HCT116 (cell line): ENCODE measurements at regions not wholly inside any gene's neighbourhood (a gene's known extent, or its start where the extent isn't known, plus 50 kb on each side); places are given as distances from the start of the nearest gene placed in this dataset.

Source experiments
- ATAC-seq: fragments of 200-7000 bp; cut with Tn5 transposase; 2 replicates; pipeline ENCODE4 v1.9.1; 2020; ENCODE audit warnings: mild to moderate bottlenecking, moderate library complexity
- BruUV-seq: library from RNA; stranded (reverse); fragments of 400-500 nt; replicated peaks from 2 replicates; lab custom pipeline; 2021; lab: Mats Ljungman, UMichigan
- CTCF ChIA-PET: fragments of 300-600 bp; sonication (Branson Sonifier 250); formaldehyde crosslinking; loops from one replicate; lab custom pipeline; 2021; ENCODE audit warnings: antibody characterized with exemption; lab: Charles Lee
- POLR2A ChIA-PET: fragments of 300-600, 350-600 bp; sonication (Branson Sonifier 250); formaldehyde crosslinking; loops from one replicate; lab custom pipeline; 2021; ENCODE audit warnings: antibody characterized with exemption; lab: Charles Lee
- RAD21 ChIA-PET, 2 experiments: fragments of 300-600 bp; sonication (Branson Sonifier 250); formaldehyde crosslinking; loops; one replicate each; lab custom pipeline; 2023; ENCODE audit warnings: low total read pairs in 2 of 2; ENCODE audit not compliant: uncharacterized antibody in 2 of 2, unreplicated experiment in 2 of 2, low non-redundant PET in 1 of 2; lab: Charles Lee
- DNase-seq: peaks from one replicate; pipeline ENCODE4 v3.0.0-alpha.2; 2010; ENCODE audit warnings: low read depth, low spot score
- H2AFZ ChIP-seq: fragments of 200-600 bp; shearing (Covaris generic), sonication (generic); 2 replicates; pipeline ENCODE4 v1.6.1; 2017; ENCODE audit warnings: low read depth, mixed run types, mixed read lengths, antibody characterized with exemption, low read length; ENCODE audit not compliant: poor library complexity, severe bottlenecking
- H3K27ac ChIP-seq: 2 replicates; pipeline ENCODE4 v1.5.1; 2012; ENCODE audit warnings: low read depth, low read length
- H3K27me3 ChIP-seq: fragments of 200-600 bp; sonication (generic); 2 replicates; pipeline ENCODE4 v1.6.1; 2016; ENCODE audit warnings: mixed run types, low read length, mixed read lengths; ENCODE audit not compliant: insufficient read depth
- H3K36me3 ChIP-seq, 2 experiments: fragments of 200-500 bp in 1 of 2; fragments of 200-600 bp in 1 of 2; sonication (Bioruptor generic) in 1 of 2; sonication (generic) in 1 of 2; 2 replicates each; pipeline versions ENCODE4 v1.5.1 to v1.6.1; 2014 to 2016; ENCODE audit warnings: low read length in 2 of 2, inconsistent platforms in 1 of 2, mixed read lengths in 1 of 2, mixed run types in 1 of 2; ENCODE audit not compliant: insufficient read depth in 2 of 2, control insufficient read depth in 1 of 2
- H3K4me1 ChIP-seq, 2 experiments: fragments of 200-600 bp in 1 of 2; sonication (generic) in 1 of 2; 2 replicates each; pipeline versions ENCODE4 v1.5.1 to v1.6.1; 2012 to 2017; ENCODE audit warnings: low read length in 2 of 2, inconsistent platforms in 1 of 2, mild to moderate bottlenecking in 1 of 2, mixed read lengths in 1 of 2, mixed run types in 1 of 2, moderate library complexity in 1 of 2; ENCODE audit not compliant: insufficient read depth in 2 of 2, control insufficient read depth in 1 of 2
- H3K4me2 ChIP-seq: fragments of 200-600 bp; sonication (generic); 2 replicates; pipeline ENCODE4 v1.6.1; 2017; ENCODE audit warnings: mixed run types, low read length, mixed read lengths
- H3K4me3 ChIP-seq, 2 experiments: fragments of 200-600 bp in 1 of 2; sonication (generic) in 1 of 2; replicated peaks in 1 of 2; 2 replicates each; pipeline ENCODE4 v1.5.1; 2011 to 2016; ENCODE audit warnings: low read length in 2 of 2, control low read depth in 1 of 2, low read depth in 1 of 2, mild to moderate bottlenecking in 1 of 2, mixed read lengths in 1 of 2, mixed run types in 1 of 2
- H3K79me2 ChIP-seq: fragments of 200-600 bp; sonication (generic); 2 replicates; pipeline ENCODE4 v1.6.1; 2017; ENCODE audit warnings: mild to moderate bottlenecking, mixed run types, low read length, moderate library complexity, mixed read lengths; ENCODE audit not compliant: insufficient read depth
- H3K9ac ChIP-seq: fragments of 200-600 bp; sonication (generic); 2 replicates; pipeline ENCODE4 v1.6.1; 2016; ENCODE audit warnings: low read length, mixed read lengths
- H3K9me2 ChIP-seq: fragments of 200-600 bp; sonication (generic), shearing (Covaris generic); 2 replicates; pipeline ENCODE4 v1.6.1; 2017; ENCODE audit warnings: mixed run types, mild to moderate bottlenecking, moderate library complexity; ENCODE audit not compliant: insufficient read depth
- H3K9me3 ChIP-seq, 2 experiments: fragments of 200-500 bp in 1 of 2; fragments of 200-600 bp in 1 of 2; sonication (Bioruptor generic) in 1 of 2; sonication (generic) in 1 of 2; 2 replicates each; pipeline ENCODE4 v1.6.1; 2014 to 2017; ENCODE audit warnings: low read length in 2 of 2, mixed read lengths in 2 of 2, inconsistent platforms in 1 of 2, low read depth in 1 of 2, mild to moderate bottlenecking in 1 of 2, mixed run types in 1 of 2, moderate library complexity in 1 of 2; ENCODE audit not compliant: control insufficient read depth in 1 of 2, insufficient read depth in 1 of 2
- H4K20me1 ChIP-seq: fragments of 200-600 bp; sonication (generic), shearing (Covaris generic); 2 replicates; pipeline ENCODE4 v1.6.1; 2017; ENCODE audit warnings: mixed run types, mild to moderate bottlenecking, moderate library complexity; ENCODE audit not compliant: insufficient read depth
- CBX3 ChIP-seq: IDR thresholded peaks from 2 replicates; pipeline ENCODE4 v1.6.1; 2012; ENCODE audit warnings: low read depth
- EZH2 ChIP-seq: fragments of 200-600 bp; sonication (generic); IDR thresholded peaks from 2 replicates; pipeline ENCODE4 v1.6.1; 2017; ENCODE audit warnings: antibody characterized with exemption, mixed run types
- FOSL1 ChIP-seq: IDR thresholded peaks from 2 replicates; pipeline ENCODE4 v1.6.1; 2012; ENCODE audit warnings: low read depth
- JUND ChIP-seq: IDR thresholded peaks from 2 replicates; pipeline ENCODE4 v1.6.1; 2012
- POLR2AphosphoS5 ChIP-seq: IDR thresholded peaks from 2 replicates; pipeline ENCODE4 v1.6.1; 2011; ENCODE audit warnings: mild to moderate bottlenecking, low read depth, low read length, moderate library complexity
- RAD21 ChIP-seq: IDR thresholded peaks from 2 replicates; pipeline ENCODE4 v1.6.1; 2012; ENCODE audit warnings: low read depth, mild to moderate bottlenecking
- REST ChIP-seq: IDR thresholded peaks from 2 replicates; pipeline ENCODE4 v1.6.1; 2012; ENCODE audit warnings: low read depth
- SP1 ChIP-seq: IDR thresholded peaks from 2 replicates; pipeline ENCODE4 v1.6.1; 2012; ENCODE audit warnings: low read depth
- SRF ChIP-seq: IDR thresholded peaks from 2 replicates; pipeline ENCODE4 v1.6.1; 2012; ENCODE audit warnings: low read depth
- TCF7L2 ChIP-seq: IDR thresholded peaks from 2 replicates; pipeline ENCODE4 v1.7.0; 2011; ENCODE audit warnings: borderline replicate concordance, inconsistent platforms; ENCODE audit not compliant: insufficient read depth, insufficient read length; ENCODE audit errors: extremely low read depth
- YY1 ChIP-seq: IDR thresholded peaks from 2 replicates; pipeline ENCODE4 v1.6.1; 2011; ENCODE audit warnings: low read length, low read depth, moderate library complexity, mild to moderate bottlenecking; ENCODE audit not compliant: insufficient replicate concordance; ENCODE audit errors: extremely low read depth
- ZFX ChIP-seq: fragments of 450-650 bp; IDR thresholded peaks from 2 replicates; pipeline ENCODE4 v1.6.1; 2017
- ZNF274 ChIP-seq: fragments of 200-500 bp; sonication (Bioruptor generic); IDR thresholded peaks from 2 replicates; pipeline ENCODE4 v1.6.1; 2014; ENCODE audit warnings: mild to moderate bottlenecking, low read depth, low read length, inconsistent platforms
- intact Hi-C: fragments of 100-400 bp; cut with micrococcal nuclease; formaldehyde crosslinking; loops from 2 replicates; pipeline ENCODE4 v1.10.0; 2022
- TF ChIP-seq, protein P1 (sequence below), 3 experiments: fragments of 200-600 bp in 1 of 3; sonication (generic) in 1 of 3; IDR thresholded peaks in 2 of 3; conservative IDR thresholded peaks in 1 of 3; 2 replicates each; pipeline ENCODE4 v1.5.1; 2012 to 2017; ENCODE audit warnings: low read depth in 2 of 3, low read length in 2 of 3, antibody characterized with exemption in 1 of 3, borderline replicate concordance in 1 of 3, control low read depth in 1 of 3, mild to moderate bottlenecking in 1 of 3, mixed read lengths in 1 of 3, mixed run types in 1 of 3, moderate library complexity in 1 of 3; ENCODE audit not compliant: insufficient read depth in 1 of 3

GRCh38 chr5:29039994-29040393, 2001.6 kb upstream of the CDH9 start:
- DNase-seq (no peak), ATAC-seq (no peak)
- BruUV-seq, result no TSS peak
- Histone ChIP-seq H3K36me3 (no peaks in the 10 kb centered on the region), H3K4me1 (no peaks in the 10 kb centered on the region), H3K4me3 (no peak overlapping the region), H3K27me3 (no peaks in the 10 kb centered on the region), H3K79me2 (no peaks in the 10 kb centered on the region), H3K9me2 (no peaks in the 10 kb centered on the region), H3K27ac (no peak overlapping the region), H4K20me1 (no peaks in the 10 kb centered on the region), H3K4me2 (no peak overlapping the region), H2AFZ (no peak overlapping the region), H3K9me3 (peaks cover 12 to 16% of the 10 kb centered on the region in 2 experiments; a peak in 2 of 4 replicates), H3K9ac (no peak overlapping the region)
- POLR2A ChIA-PET, result no interaction called here
- TF ChIP-seq JUND (no peak), RAD21 (no peak), SP1 (no peak), ZFX (no peak), REST (no peak), ZNF274 (no peak), POLR2AphosphoS5 (no peak)
- intact Hi-C loops, result no loop called here
- RAD21 ChIA-PET, result no interaction called here
- CTCF ChIA-PET, result no interaction called here

DNA sequence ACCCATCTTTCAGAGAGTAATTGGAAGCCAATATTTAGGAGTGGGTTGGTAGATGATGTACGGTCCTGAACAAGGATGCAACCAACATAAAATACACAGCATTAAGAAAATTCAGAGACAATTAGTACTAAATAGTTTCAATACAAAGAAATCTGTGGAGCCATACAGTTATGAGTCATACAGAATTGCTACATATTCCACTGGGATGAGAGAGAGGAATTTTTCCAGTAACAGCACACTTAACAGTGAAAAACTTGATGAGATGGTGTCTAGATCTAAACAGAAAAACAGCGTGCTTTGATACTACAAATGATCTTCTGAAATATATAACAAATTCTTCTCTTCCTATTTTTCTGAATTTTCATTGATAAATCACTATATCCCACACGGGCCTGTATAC, 1999.3 kb upstream of the CDH9 start:
- Histone ChIP-seq H3K4me2 (no peak overlapping the region), H3K36me3 (no peaks in the 10 kb centered on the region), H3K9me2 (no peaks in the 10 kb centered on the region), H3K9ac (no peak overlapping the region), H3K27me3 (no peaks in the 10 kb centered on the region), H3K27ac (no peak overlapping the region), H2AFZ (no peak overlapping the region), H3K4me3 (no peak overlapping the region), H3K79me2 (no peaks in the 10 kb centered on the region), H4K20me1 (no peaks in the 10 kb centered on the region), H3K4me1 (no peaks in the 10 kb centered on the region), H3K9me3 (peaks cover 12 to 21% of the 10 kb centered on the region in 2 experiments; a peak in 2 of 4 replicates)
- ChIA-PET RAD21 (no interaction called here), CTCF (no interaction called here), POLR2A (no interaction called here)
- TF ChIP-seq RAD21 (no peak), FOSL1 (no peak), YY1 (no peak), CBX3 (no peak), SRF (no peak), EZH2 (no peak), SP1 (no peak), TCF7L2 (no peak)
- TF ChIP-seq, protein P1, sequence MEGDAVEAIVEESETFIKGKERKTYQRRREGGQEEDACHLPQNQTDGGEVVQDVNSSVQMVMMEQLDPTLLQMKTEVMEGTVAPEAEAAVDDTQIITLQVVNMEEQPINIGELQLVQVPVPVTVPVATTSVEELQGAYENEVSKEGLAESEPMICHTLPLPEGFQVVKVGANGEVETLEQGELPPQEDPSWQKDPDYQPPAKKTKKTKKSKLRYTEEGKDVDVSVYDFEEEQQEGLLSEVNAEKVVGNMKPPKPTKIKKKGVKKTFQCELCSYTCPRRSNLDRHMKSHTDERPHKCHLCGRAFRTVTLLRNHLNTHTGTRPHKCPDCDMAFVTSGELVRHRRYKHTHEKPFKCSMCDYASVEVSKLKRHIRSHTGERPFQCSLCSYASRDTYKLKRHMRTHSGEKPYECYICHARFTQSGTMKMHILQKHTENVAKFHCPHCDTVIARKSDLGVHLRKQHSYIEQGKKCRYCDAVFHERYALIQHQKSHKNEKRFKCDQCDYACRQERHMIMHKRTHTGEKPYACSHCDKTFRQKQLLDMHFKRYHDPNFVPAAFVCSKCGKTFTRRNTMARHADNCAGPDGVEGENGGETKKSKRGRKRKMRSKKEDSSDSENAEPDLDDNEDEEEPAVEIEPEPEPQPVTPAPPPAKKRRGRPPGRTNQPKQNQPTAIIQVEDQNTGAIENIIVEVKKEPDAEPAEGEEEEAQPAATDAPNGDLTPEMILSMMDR (IDR thresholded peaks at IDR 0.05 in 2 of 3, conservative IDR thresholded peaks at IDR 0.05 in 1 of 3; ENCODE audit: borderline replicate concordance in 1 of 3, insufficient read depth in 1 of 3, low read depth in 2 of 3, low read length in 2 of 3), result no peak
- DNase-seq (no peak), ATAC-seq (no peak)
- intact Hi-C loops, result no loop called here
- no TSS peak for BruUV-seq
